ENCODE measurements at regions not wholly inside any gene's neighbourhood (a gene's known extent, or its start where the extent isn't known, plus 50 kb on each side); places are given as distances from the start of the nearest gene placed in this dataset.

GRCh38 chr13:85228692-85229091 lies 570.5 kb downstream of the SLITRK6 start:
- no peak for TF ChIP-seq CTCF (conservative IDR thresholded peaks at IDR 0.05)
- TF ChIP-seq EZH2 (IDR thresholded peaks at IDR 0.05; ENCODE audit: low read depth): no peak

Measured in PC-9 (cell line).